ENCODE measurements at regions not wholly inside any gene's neighbourhood (a gene's known extent, or its start where the extent isn't known, plus 50 kb on each side); places are given as distances from the start of the nearest gene placed in this dataset.
A peak's percentile ranks its signal among the peaks of the same experiment; 100 is the strongest.

DNA sequence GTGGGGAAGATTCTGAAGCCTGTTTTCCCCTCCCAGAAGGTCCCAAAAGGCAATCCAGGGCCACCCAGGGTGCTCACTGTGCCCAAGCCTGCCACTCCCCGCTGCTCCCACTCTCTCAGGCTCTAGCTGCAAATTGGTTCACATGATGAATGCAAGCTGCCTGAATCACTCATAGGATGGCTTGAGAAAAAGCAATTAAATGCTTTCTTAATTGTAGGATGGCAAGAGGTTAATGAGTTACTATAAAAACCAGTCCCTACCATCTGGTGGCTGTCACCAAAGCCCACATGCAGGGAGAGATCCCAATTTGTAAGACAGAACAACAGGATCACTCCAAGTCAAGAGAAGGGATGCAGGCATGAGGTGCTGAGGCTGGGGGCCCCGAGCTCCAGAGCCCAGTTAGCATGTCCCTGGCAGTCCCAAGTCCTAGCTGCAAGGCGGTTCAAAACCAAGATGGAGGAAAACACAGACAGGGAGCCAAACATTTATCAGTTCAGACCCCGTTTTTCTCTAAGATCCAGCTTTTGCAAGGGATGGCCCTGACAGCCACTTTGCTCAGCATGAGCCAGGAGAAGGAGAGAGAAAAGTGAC is 207.1 kb downstream of the UACA start:
- no peaks in the 10 kb centered on the region for H3K9me3 ChIP-seq (ENCODE audit: low read length)
- ChIA-PET CTCF (ENCODE audit: unreplicated experiment) (no interaction called here), POLR2A (interaction anchor here (0.8 kb wide), 1 partner anchor 9 kb away, joined by 3 read pairs; no protein-coding TSS in a partner anchor)
- H3K9me2 ChIP-seq (ENCODE audit: insufficient read depth, low read length), result no peaks in the 10 kb centered on the region
- no peak overlapping the region for H3K27ac ChIP-seq (ENCODE audit: low read depth, low read length, poor library complexity, severe bottlenecking)
- TF ChIP-seq CTCF (conservative IDR thresholded peaks at IDR 0.05; ENCODE audit: low read length) (no peak), EZH2phosphoT487 (IDR thresholded peaks at IDR 0.05; ENCODE audit: borderline replicate concordance, low read depth, low read length) (no peak)
- no peaks in the 10 kb centered on the region for H3K79me2 ChIP-seq (ENCODE audit: insufficient read depth, low read depth, low read length)
- no TSS peak for BruUV-seq (replicated peaks)
- intact Hi-C loops (cut with micrococcal nuclease; ENCODE audit: unreplicated experiment), result no loop called here
- no peaks in the 10 kb centered on the region for H3K4me1 ChIP-seq (ENCODE audit: insufficient read depth, low read length, poor library complexity, severe bottlenecking)
- DNase-seq (ENCODE audit: low spot score), result no peak
- no peak overlapping the region for H2AFZ ChIP-seq (ENCODE audit: low read length)
- H3K4me3 ChIP-seq (ENCODE audit: low read depth, low read length, poor library complexity, severe bottlenecking), result no peak overlapping the region
- H4K20me1 ChIP-seq (ENCODE audit: insufficient read depth, low read length), result no peaks in the 10 kb centered on the region
- H3K36me3 ChIP-seq (ENCODE audit: insufficient read depth, low read length), result no peaks in the 10 kb centered on the region
- H3K4me2 ChIP-seq (ENCODE audit: low read length), result no peak overlapping the region

- H4K20me1 ChIP-seq (ENCODE audit: insufficient read depth, low read length), result no peaks in the 10 kb centered on the region
- H3K4me3 ChIP-seq (ENCODE audit: low read depth, low read length, poor library complexity, severe bottlenecking), result no peak overlapping the region
- no TSS peak for BruUV-seq (replicated peaks)
- POLR2A ChIA-PET, result interaction anchor here (0.8 kb wide), 1 partner anchor 10 kb away, joined by 3 read pairs; no protein-coding TSS in a partner anchor
- no peak overlapping the region for H3K4me2 ChIP-seq (ENCODE audit: low read length)
- no peak for TF ChIP-seq EZH2phosphoT487 (IDR thresholded peaks at IDR 0.05; ENCODE audit: borderline replicate concordance, low read depth, low read length)
- TF ChIP-seq CTCF (conservative IDR thresholded peaks at IDR 0.05; ENCODE audit: low read length), result no peak
- no peak overlapping the region for H2AFZ ChIP-seq (ENCODE audit: low read length)
- CTCF ChIA-PET (ENCODE audit: unreplicated experiment), result no interaction called here
- H3K36me3 ChIP-seq (ENCODE audit: insufficient read depth, low read length), result no peaks in the 10 kb centered on the region
- no peaks in the 10 kb centered on the region for H3K79me2 ChIP-seq (ENCODE audit: insufficient read depth, low read depth, low read length)
- H3K4me1 ChIP-seq (ENCODE audit: insufficient read depth, low read length, poor library complexity, severe bottlenecking), result no peaks in the 10 kb centered on the region
- H3K9me2 ChIP-seq (ENCODE audit: insufficient read depth, low read length), result no peaks in the 10 kb centered on the region
- no peaks in the 10 kb centered on the region for H3K9me3 ChIP-seq (ENCODE audit: low read length)
- H3K27ac ChIP-seq (ENCODE audit: low read depth, low read length, poor library complexity, severe bottlenecking), result no peak overlapping the region
- intact Hi-C loops (cut with micrococcal nuclease; ENCODE audit: unreplicated experiment), result no loop called here
- peak; percentile 6 for DNase-seq (ENCODE audit: low spot score)
Observed at GRCh38 chr15:70555713-70556112, 207.6 kb downstream of the UACA start.

GRCh38 chr15:70547846-70548487 is 215.4 kb downstream of the UACA start:
- intact Hi-C loops (cut with micrococcal nuclease; ENCODE audit: unreplicated experiment), result no loop called here
- Histone ChIP-seq H3K4me2 (ENCODE audit: low read length) (no peak overlapping the region), H3K4me1 (ENCODE audit: insufficient read depth, low read length, poor library complexity, severe bottlenecking) (no peaks in the 10 kb centered on the region), H3K4me3 (ENCODE audit: low read depth, low read length, poor library complexity, severe bottlenecking) (no peak overlapping the region), H2AFZ (ENCODE audit: low read length) (no peak overlapping the region), H3K79me2 (ENCODE audit: insufficient read depth, low read depth, low read length) (no peaks in the 10 kb centered on the region), H3K36me3 (ENCODE audit: insufficient read depth, low read length) (no peaks in the 10 kb centered on the region), H3K27ac (ENCODE audit: low read depth, low read length, poor library complexity, severe bottlenecking) (no peak overlapping the region), H3K9me3 (ENCODE audit: low read length) (no peaks in the 10 kb centered on the region), H3K9me2 (ENCODE audit: insufficient read depth, low read length) (no peaks in the 10 kb centered on the region), H4K20me1 (ENCODE audit: insufficient read depth, low read length) (no peaks in the 10 kb centered on the region)
- CTCF ChIA-PET (ENCODE audit: unreplicated experiment), result no interaction called here
- no peak for DNase-seq (ENCODE audit: low spot score)
- no TSS peak for BruUV-seq (replicated peaks)
- POLR2A ChIA-PET, result interaction anchor here (0.5 to 0.6 kb wide), 2 partner anchors 242 to 247 kb away, joined by 5 to 6 read pairs; no protein-coding TSS in a partner anchor
- no peak for TF ChIP-seq CTCF (conservative IDR thresholded peaks at IDR 0.05; ENCODE audit: low read length)
- no peak for TF ChIP-seq EZH2phosphoT487 (IDR thresholded peaks at IDR 0.05; ENCODE audit: borderline replicate concordance, low read depth, low read length)

All from OCI-LY7 (cell line).